Osteocyte (in vitro differentiated cells): ENCODE measurements at regions not wholly inside any gene's neighbourhood (a gene's known extent, or its start where the extent isn't known, plus 50 kb on each side); places are given as distances from the start of the nearest gene placed in this dataset.

Experiments
- DNase-seq: peaks from one replicate; pipeline ENCODE4 v3.0.0; 2021; ENCODE audit warnings: mixed read lengths; ENCODE audit not compliant: unreplicated experiment; ENCODE audit errors: extremely low spot score
- H3K27ac Mint-ChIP-seq: one replicate; pipeline ENCODE4 v1.8.0; 2021; ENCODE audit warnings: mild to moderate bottlenecking, mixed read lengths; ENCODE audit not compliant: unreplicated experiment
- H3K27me3 Mint-ChIP-seq: one replicate; pipeline ENCODE4 v1.8.0; 2021; ENCODE audit warnings: mixed read lengths; ENCODE audit not compliant: unreplicated experiment
- H3K36me3 Mint-ChIP-seq: one replicate; pipeline ENCODE4 v1.8.0; 2021; ENCODE audit warnings: mixed read lengths; ENCODE audit not compliant: unreplicated experiment
- H3K4me1 Mint-ChIP-seq: one replicate; pipeline ENCODE4 v1.8.0; 2021; ENCODE audit warnings: mixed read lengths; ENCODE audit not compliant: unreplicated experiment
- H3K4me3 Mint-ChIP-seq: one replicate; pipeline ENCODE4 v1.8.0; 2021; ENCODE audit warnings: mild to moderate bottlenecking, moderate library complexity, mixed read lengths; ENCODE audit not compliant: unreplicated experiment
- H3K9me3 Mint-ChIP-seq: one replicate; pipeline ENCODE4 v1.8.0; 2021; ENCODE audit warnings: mixed read lengths; ENCODE audit not compliant: unreplicated experiment
- TF ChIP-seq, protein P1 (sequence below): fragments of 200-600 bp; sonication (generic); IDR thresholded peaks from 2 replicates; pipeline ENCODE4 v1.5.0; 2021; ENCODE audit warnings: antibody characterized with exemption, mild to moderate bottlenecking, moderate library complexity

GRCh38 chr3:13715167-13715954, 164.5 kb downstream of the WNT7A start:
- TF ChIP-seq, protein P1, sequence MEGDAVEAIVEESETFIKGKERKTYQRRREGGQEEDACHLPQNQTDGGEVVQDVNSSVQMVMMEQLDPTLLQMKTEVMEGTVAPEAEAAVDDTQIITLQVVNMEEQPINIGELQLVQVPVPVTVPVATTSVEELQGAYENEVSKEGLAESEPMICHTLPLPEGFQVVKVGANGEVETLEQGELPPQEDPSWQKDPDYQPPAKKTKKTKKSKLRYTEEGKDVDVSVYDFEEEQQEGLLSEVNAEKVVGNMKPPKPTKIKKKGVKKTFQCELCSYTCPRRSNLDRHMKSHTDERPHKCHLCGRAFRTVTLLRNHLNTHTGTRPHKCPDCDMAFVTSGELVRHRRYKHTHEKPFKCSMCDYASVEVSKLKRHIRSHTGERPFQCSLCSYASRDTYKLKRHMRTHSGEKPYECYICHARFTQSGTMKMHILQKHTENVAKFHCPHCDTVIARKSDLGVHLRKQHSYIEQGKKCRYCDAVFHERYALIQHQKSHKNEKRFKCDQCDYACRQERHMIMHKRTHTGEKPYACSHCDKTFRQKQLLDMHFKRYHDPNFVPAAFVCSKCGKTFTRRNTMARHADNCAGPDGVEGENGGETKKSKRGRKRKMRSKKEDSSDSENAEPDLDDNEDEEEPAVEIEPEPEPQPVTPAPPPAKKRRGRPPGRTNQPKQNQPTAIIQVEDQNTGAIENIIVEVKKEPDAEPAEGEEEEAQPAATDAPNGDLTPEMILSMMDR, result no peak
- Mint-ChIP-seq H3K27me3 (peaks cover 2% of the 10 kb centered on the region), H3K27ac (no peak overlapping the region), H3K4me3 (no peak overlapping the region), H3K9me3 (peaks cover 38% of the 10 kb centered on the region), H3K4me1 (no peaks in the 10 kb centered on the region), H3K36me3 (no peaks in the 10 kb centered on the region)
- peak; percentile 73 for DNase-seq

GRCh38 chr3:13714251-13714916, 165.5 kb downstream of the FBLN2 start:
- DNase-seq, result peak; percentile 68
- no peak overlapping the region for H3K4me3 Mint-ChIP-seq
- TF ChIP-seq, protein P1, result no peak
- no peaks in the 10 kb centered on the region for H3K27me3 Mint-ChIP-seq
- H3K9me3 Mint-ChIP-seq, result peaks cover 47% of the 10 kb centered on the region
- H3K27ac Mint-ChIP-seq, result no peak overlapping the region
- H3K36me3 Mint-ChIP-seq, result no peaks in the 10 kb centered on the region
- H3K4me1 Mint-ChIP-seq, result no peaks in the 10 kb centered on the region

- no peak overlapping the region for H3K27ac Mint-ChIP-seq
- H3K36me3 Mint-ChIP-seq, result no peaks in the 10 kb centered on the region
- TF ChIP-seq, protein P1, result no peak
Observed at GRCh38 chr3:13713396-13713795, 164.5 kb downstream of the FBLN2 start.

DNA sequence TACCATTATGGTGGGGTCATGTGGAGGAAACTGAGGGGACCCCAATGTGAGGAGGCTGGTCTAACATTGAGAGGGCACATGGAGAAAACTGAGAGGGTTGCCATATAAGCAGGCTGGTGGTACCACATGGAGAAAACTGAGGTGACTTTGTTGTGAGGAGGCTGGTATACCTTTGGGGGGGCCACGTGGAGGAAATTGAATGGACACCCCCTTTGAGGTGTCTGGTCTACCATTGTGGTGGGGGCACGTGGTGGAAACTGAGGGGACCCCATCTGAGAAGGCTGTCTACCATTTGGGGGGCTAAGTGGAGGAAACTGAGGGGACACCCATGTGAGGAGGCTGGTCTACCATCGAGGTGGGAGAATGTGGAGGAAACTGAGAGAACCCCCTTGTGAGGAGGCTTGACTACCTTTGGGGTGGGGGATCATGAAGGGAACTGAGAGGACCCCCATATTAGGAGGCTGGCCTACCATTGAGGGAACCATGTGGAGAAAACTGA, 163.8 kb downstream of the FBLN2 start:
- Mint-ChIP-seq H3K4me1 (no peaks in the 10 kb centered on the region), H3K27ac (no peak overlapping the region), H3K4me3 (no peak overlapping the region), H3K27me3 (no peaks in the 10 kb centered on the region), H3K9me3 (peaks cover 64% of the 10 kb centered on the region), H3K36me3 (no peaks in the 10 kb centered on the region)
- TF ChIP-seq, protein P1, result no peak
- peak; percentile 74 for DNase-seq

More at GRCh38 chr3:13713396-13713795, 164.5 kb downstream of the FBLN2 start:
- no peak for DNase-seq
- Mint-ChIP-seq H3K4me3 (no peak overlapping the region), H3K4me1 (no peaks in the 10 kb centered on the region), H3K27me3 (no peaks in the 10 kb centered on the region), H3K9me3 (peaks cover 57% of the 10 kb centered on the region)
